IMR-90 (cell line): ENCODE measurements at regions not wholly inside any gene's neighbourhood (a gene's known extent, or its start where the extent isn't known, plus 50 kb on each side); places are given as distances from the start of the nearest gene placed in this dataset.

Source experiments
- ATAC-seq: fragments of 200-7000 bp; cut with Tn5 transposase; 2 replicates; pipeline ENCODE4 v1.9.1; 2020; ENCODE audit warnings: low read depth, mild to moderate bottlenecking, moderate library complexity
- BruUV-seq: library from RNA; stranded (reverse); fragments of 400-500 nt; replicated peaks from 2 replicates; lab custom pipeline; 2021; lab: Mats Ljungman, UMichigan
- CTCF ChIA-PET: fragments of 300-600 bp; formaldehyde crosslinking; extraction: SDS; loops from one replicate; lab custom pipeline; 2021; ENCODE audit warnings: antibody characterized with exemption; lab: Yijun Ruan, JAX
- POLR2A ChIA-PET: fragments of 300-600 bp; sonication (Branson Sonifier 250); formaldehyde crosslinking; loops from one replicate; lab custom pipeline; 2022; ENCODE audit warnings: antibody characterized with exemption; ENCODE audit not compliant: unreplicated experiment; lab: Charles Lee
- DNase-seq: peaks from one replicate; pipeline ENCODE4 v3.0.0; 2013
- H2AFZ ChIP-seq: replicated peaks from 2 replicates; pipeline ENCODE3; 2013; ENCODE audit warnings: low read length, mild to moderate bottlenecking; ENCODE audit not compliant: poor library complexity
- H2AK5ac ChIP-seq: 2 replicates; pipeline ENCODE4 v1.6.1; 2013; ENCODE audit warnings: low read depth, low read length, inconsistent platforms
- H2AK9ac ChIP-seq: replicated peaks from 2 replicates; pipeline ENCODE3; 2013; ENCODE audit warnings: mild to moderate bottlenecking, low read depth, low read length, moderate library complexity; ENCODE audit not compliant: poor library complexity
- H2BK120ac ChIP-seq: 2 replicates; pipeline ENCODE4 v1.6.1; 2013; ENCODE audit warnings: low read depth, low read length, inconsistent platforms
- H2BK15ac ChIP-seq: 3 replicates; pipeline ENCODE4 v1.6.1; 2013; ENCODE audit warnings: low read depth, low read length, inconsistent platforms
- H2BK20ac ChIP-seq: 2 replicates; pipeline ENCODE4 v1.6.1; 2013; ENCODE audit warnings: low read depth, mild to moderate bottlenecking, inconsistent platforms, low read length, moderate library complexity
- H2BK5ac ChIP-seq: 2 replicates; pipeline ENCODE4 v1.6.1; 2013; ENCODE audit warnings: mild to moderate bottlenecking, low read depth, low read length, inconsistent platforms; ENCODE audit not compliant: poor library complexity, severe bottlenecking
- H3K14ac ChIP-seq: replicated peaks from 2 replicates; pipeline ENCODE4 v1.6.1; 2013; ENCODE audit warnings: low read depth, low read length, inconsistent platforms
- H3K18ac ChIP-seq: 2 replicates; pipeline ENCODE4 v1.6.1; 2013; ENCODE audit warnings: low read depth, low read length, control low read depth
- H3K23ac ChIP-seq: 2 replicates; pipeline ENCODE4 v1.6.1; 2013; ENCODE audit warnings: low read depth, low read length, inconsistent platforms
- H3K27ac ChIP-seq: 2 replicates; pipeline ENCODE4 v1.5.1; 2013; ENCODE audit warnings: mild to moderate bottlenecking, control low read depth, low read length; ENCODE audit not compliant: insufficient read depth
- H3K27me3 ChIP-seq: 2 replicates; pipeline ENCODE4 v1.6.1; 2013; ENCODE audit warnings: low read length; ENCODE audit not compliant: control insufficient read depth, insufficient read depth
- H3K36me3 ChIP-seq: 2 replicates; pipeline ENCODE4 v1.6.1; 2013; ENCODE audit warnings: low read length, mixed read lengths; ENCODE audit not compliant: control insufficient read depth, insufficient read depth
- H3K4ac ChIP-seq: 2 replicates; pipeline ENCODE4 v1.6.1; 2013; ENCODE audit warnings: low read depth, low read length, inconsistent platforms
- H3K4me1 ChIP-seq: 2 replicates; pipeline ENCODE4 v1.6.1; 2013; ENCODE audit warnings: low read length, mixed read lengths; ENCODE audit not compliant: control insufficient read depth, insufficient read depth
- H3K4me2 ChIP-seq: 2 replicates; pipeline ENCODE4 v1.6.1; 2013; ENCODE audit warnings: low read depth, mild to moderate bottlenecking, control low read depth, low read length, moderate library complexity
- H3K4me3 ChIP-seq: 2 replicates; pipeline ENCODE4 v1.5.1; 2013; ENCODE audit warnings: low read depth, mild to moderate bottlenecking, control low read depth, low read length, moderate library complexity; ENCODE audit not compliant: insufficient read depth
- H3K56ac ChIP-seq: 2 replicates; pipeline ENCODE4 v1.6.1; 2013; ENCODE audit warnings: low read length, inconsistent platforms; ENCODE audit not compliant: insufficient read depth; ENCODE audit errors: extremely low read depth
- H3K79me1 ChIP-seq, 2 experiments: 2 replicates each; pipeline ENCODE4 v1.6.1; 2013; ENCODE audit warnings: low read length in 2 of 2, inconsistent platforms in 1 of 2, low read depth in 1 of 2
- H3K9ac ChIP-seq: 2 replicates; pipeline ENCODE4 v1.6.1; 2013; ENCODE audit warnings: low read depth, low read length, control low read depth
- H3K9me1 ChIP-seq: 2 replicates; pipeline ENCODE4 v1.6.1; 2013; ENCODE audit warnings: low read length, inconsistent platforms; ENCODE audit not compliant: insufficient read depth
- H3K9me3 ChIP-seq: 2 replicates; pipeline ENCODE4 v1.6.1; 2013; ENCODE audit warnings: low read length; ENCODE audit not compliant: control insufficient read depth, insufficient read depth
- H4K20me1 ChIP-seq: 2 replicates; pipeline ENCODE4 v1.6.1; 2013; ENCODE audit warnings: low read length, inconsistent platforms; ENCODE audit not compliant: insufficient read depth
- H4K5ac ChIP-seq: 2 replicates; pipeline ENCODE4 v1.6.1; 2013; ENCODE audit warnings: mild to moderate bottlenecking, low read depth, low read length, control low read depth
- H4K8ac ChIP-seq, 2 experiments: 2 replicates each; pipeline ENCODE4 v1.6.1; 2013; ENCODE audit warnings: low read depth in 2 of 2, low read length in 2 of 2, control low read depth in 1 of 2, inconsistent platforms in 1 of 2
- H4K91ac ChIP-seq: 2 replicates; pipeline ENCODE4 v1.6.1; 2013; ENCODE audit warnings: low read depth, low read length, inconsistent platforms; ENCODE audit not compliant: insufficient read depth
- CHD1 ChIP-seq: IDR thresholded peaks from 2 replicates; pipeline ENCODE4 v1.6.1; 2012; ENCODE audit warnings: low read depth, low read length, improper control_type of control experiment
- FOS ChIP-seq: fragments of 150-350 bp; IDR thresholded peaks from 2 replicates; pipeline ENCODE4 v1.6.1; 2016; ENCODE audit warnings: low read depth, low read length
- MAZ ChIP-seq: IDR thresholded peaks from 2 replicates; pipeline ENCODE4 v1.6.1; 2012; ENCODE audit warnings: low read depth, mild to moderate bottlenecking, low read length, improper control_type of control experiment, moderate library complexity, borderline replicate concordance
- POLR2A ChIP-seq: IDR thresholded peaks from 2 replicates; pipeline ENCODE4 v1.6.1; 2012; ENCODE audit warnings: mild to moderate bottlenecking, low read depth, low read length
- RAD21 ChIP-seq: IDR thresholded peaks from 2 replicates; pipeline ENCODE4 v1.6.1; 2012; ENCODE audit warnings: low read length, improper control_type of control experiment
- RCOR1 ChIP-seq: IDR thresholded peaks from 2 replicates; pipeline ENCODE4 v1.6.1; 2012; ENCODE audit warnings: mild to moderate bottlenecking, low read length, improper control_type of control experiment; ENCODE audit not compliant: insufficient replicate concordance
- RFX5 ChIP-seq: IDR thresholded peaks from 2 replicates; pipeline ENCODE4 v1.8.0; 2012; ENCODE audit warnings: low read depth, mild to moderate bottlenecking, low read length, moderate library complexity
- SMC3 ChIP-seq: fragments of 150-350 bp; IDR thresholded peaks from 2 replicates; pipeline ENCODE4 v1.6.1; 2016; ENCODE audit warnings: low read depth, mild to moderate bottlenecking, antibody characterized with exemption, low read length, moderate library complexity
- WGBS, 2 experiments: methylation state at CpG; one replicate each; pipeline versions ENCODE4 v1.1.5 to v1.1.7; 2013; ENCODE audit warnings: missing lambda C conversion rate in 2 of 2; ENCODE audit not compliant: insufficient read length in 1 of 2; ENCODE audit errors: extremely low coverage in 2 of 2; 5-methylcytosine and 5-hydroxymethylcytosine counted together
- dilution Hi-C: fragments of 300-500 bp; cut with HindIII; formaldehyde crosslinking; loops from one replicate; pipeline ENCODE4 v1.14.3; 2018; ENCODE audit warnings: low sequenced_read_pairs; ENCODE audit not compliant: unreplicated experiment
- in situ Hi-C: fragments of 300-500 bp; cut with MboI; formaldehyde crosslinking; loops from 3 replicates; pipeline ENCODE4 v1.14.3; 2019; ENCODE audit warnings: low sequenced_read_pairs, inconsistent platforms, mixed read lengths
- intact Hi-C: fragments of 100-400 bp; cut with micrococcal nuclease; formaldehyde crosslinking; loops from 2 replicates; pipeline ENCODE4 v1.10.0; 2022
- TF ChIP-seq, protein P1 (sequence below): fragments of 150-350 bp; IDR thresholded peaks from 2 replicates; pipeline ENCODE4 v1.6.1; 2017; ENCODE audit warnings: mild to moderate bottlenecking, antibody characterized with exemption, low read length, low read depth
- TF ChIP-seq, protein P2 (sequence below): fragments of 150-350 bp; IDR thresholded peaks from 2 replicates; pipeline ENCODE4 v1.6.1; 2016; ENCODE audit warnings: low read depth, mild to moderate bottlenecking, low read length, moderate library complexity, borderline replicate concordance

DNA sequence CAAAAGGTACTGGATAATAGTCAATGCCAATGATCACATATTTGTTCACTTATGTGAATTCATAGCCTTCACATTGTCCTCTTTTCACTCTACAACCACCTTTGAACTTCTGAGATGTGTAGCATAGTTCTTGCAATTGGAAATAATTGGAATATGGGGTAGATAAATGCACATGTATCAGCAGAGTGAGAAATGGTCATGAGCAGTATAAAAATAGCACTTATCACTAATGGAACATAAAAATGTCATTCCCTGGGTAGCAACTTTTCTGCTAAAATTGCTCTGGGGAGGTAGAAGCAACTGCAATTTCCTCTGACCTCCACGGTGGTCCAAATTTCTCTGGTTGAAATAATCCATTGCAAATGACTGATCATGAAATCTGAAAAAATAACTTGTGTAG, 1785.7 kb upstream of the FLRT2 start:
- H3K27ac ChIP-seq, result no peak overlapping the region
- H2AK9ac ChIP-seq, result no peak overlapping the region
- DNase-seq (no peak), ATAC-seq (no peak)
- no peak overlapping the region for H3K56ac ChIP-seq
- no peaks in the 10 kb centered on the region for H3K9me3 ChIP-seq
- no peak overlapping the region for H4K91ac ChIP-seq
- H3K4ac ChIP-seq, result no peak overlapping the region
- no peak overlapping the region for H3K4me3 ChIP-seq
- WGBS, 2 experiments, result no CpG with 5 or more reads among the region's 1 CpG
- H3K36me3 ChIP-seq, result no peaks in the 10 kb centered on the region
- no peaks in the 10 kb centered on the region for H3K9me1 ChIP-seq
- no peak overlapping the region for H4K8ac ChIP-seq
- H2BK5ac ChIP-seq, result no peak overlapping the region
- H2BK20ac ChIP-seq, result no peak overlapping the region
- no TSS peak for BruUV-seq
- H3K23ac ChIP-seq, result no peak overlapping the region
- H2AFZ ChIP-seq, result no peak overlapping the region
- H3K14ac ChIP-seq, result no peak overlapping the region
- H2BK120ac ChIP-seq, result no peak overlapping the region
- H4K5ac ChIP-seq, result no peak overlapping the region
- dilution Hi-C loops (no loop called here), in situ Hi-C loops (no loop called here), intact Hi-C loops (no loop called here)
- ChIA-PET CTCF (no interaction called here), POLR2A (no interaction called here)
- H3K27me3 ChIP-seq, result no peaks in the 10 kb centered on the region
- H2AK5ac ChIP-seq, result no peak overlapping the region
- no peak overlapping the region for H3K9ac ChIP-seq
- no peak overlapping the region for H2BK15ac ChIP-seq
- TF ChIP-seq SMC3 (no peak), RAD21 (no peak), CHD1 (no peak), RFX5 (no peak), POLR2A (no peak), RCOR1 (no peak), MAZ (no peak), FOS (no peak)
- TF ChIP-seq, protein P1, sequence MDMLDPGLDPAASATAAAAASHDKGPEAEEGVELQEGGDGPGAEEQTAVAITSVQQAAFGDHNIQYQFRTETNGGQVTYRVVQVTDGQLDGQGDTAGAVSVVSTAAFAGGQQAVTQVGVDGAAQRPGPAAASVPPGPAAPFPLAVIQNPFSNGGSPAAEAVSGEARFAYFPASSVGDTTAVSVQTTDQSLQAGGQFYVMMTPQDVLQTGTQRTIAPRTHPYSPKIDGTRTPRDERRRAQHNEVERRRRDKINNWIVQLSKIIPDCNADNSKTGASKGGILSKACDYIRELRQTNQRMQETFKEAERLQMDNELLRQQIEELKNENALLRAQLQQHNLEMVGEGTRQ, result no peak
- TF ChIP-seq, protein P2, sequence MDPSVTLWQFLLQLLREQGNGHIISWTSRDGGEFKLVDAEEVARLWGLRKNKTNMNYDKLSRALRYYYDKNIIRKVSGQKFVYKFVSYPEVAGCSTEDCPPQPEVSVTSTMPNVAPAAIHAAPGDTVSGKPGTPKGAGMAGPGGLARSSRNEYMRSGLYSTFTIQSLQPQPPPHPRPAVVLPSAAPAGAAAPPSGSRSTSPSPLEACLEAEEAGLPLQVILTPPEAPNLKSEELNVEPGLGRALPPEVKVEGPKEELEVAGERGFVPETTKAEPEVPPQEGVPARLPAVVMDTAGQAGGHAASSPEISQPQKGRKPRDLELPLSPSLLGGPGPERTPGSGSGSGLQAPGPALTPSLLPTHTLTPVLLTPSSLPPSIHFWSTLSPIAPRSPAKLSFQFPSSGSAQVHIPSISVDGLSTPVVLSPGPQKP, result no peak
- H3K18ac ChIP-seq, result no peak overlapping the region
- H4K20me1 ChIP-seq, result no peaks in the 10 kb centered on the region
- no peaks in the 10 kb centered on the region for H3K4me1 ChIP-seq
- no peak overlapping the region for H3K4me2 ChIP-seq
- no peaks in the 10 kb centered on the region for H3K79me1 ChIP-seq
